Uterus (tissue), 2 donors: ENCODE measurements at regions not wholly inside any gene's neighbourhood (a gene's known extent, or its start where the extent isn't known, plus 50 kb on each side); places are given as distances from the start of the nearest gene placed in this dataset.

Source experiments
- POLR2A ChIP-seq, 2 donors: fragments of 450-650 bp; IDR thresholded peaks; one replicate each; pipeline ENCODE4 v1.6.1; 2016; ENCODE audit warnings: antibody characterized with exemption in 2 of 2, mild to moderate bottlenecking in 1 of 2, moderate library complexity in 1 of 2
- TF ChIP-seq, protein P1 (sequence below), 4 experiments: fragments of 200-600 bp in 2 of 4; fragments of 450-650 bp in 2 of 4; sonication (generic) in 2 of 4; IDR thresholded peaks; one replicate each; pipeline ENCODE4 v1.5.1; 2016 to 2019; ENCODE audit warnings: antibody characterized with exemption in 4 of 4, mild to moderate bottlenecking in 2 of 4, moderate library complexity in 1 of 4

DNA sequence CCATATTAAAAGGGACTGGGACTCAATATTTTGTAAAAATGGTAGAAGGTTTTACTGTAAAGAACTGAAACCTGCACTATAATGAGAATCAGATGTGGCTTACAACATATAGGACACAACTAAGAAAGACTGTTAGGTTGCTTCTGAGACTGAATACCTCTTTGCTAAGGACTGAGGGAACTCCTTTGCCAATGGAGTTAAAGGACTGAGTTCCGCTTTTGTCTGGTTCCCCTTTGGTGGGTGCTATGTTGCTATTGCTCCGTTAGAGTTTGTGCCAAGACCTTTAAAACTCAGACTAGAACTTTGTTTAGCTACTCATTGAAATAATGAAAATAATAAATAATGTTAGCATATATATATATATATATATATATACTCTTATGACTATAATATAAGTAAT is 147.8 kb upstream of the KCNMB2 start:
- TF ChIP-seq, protein P1, sequence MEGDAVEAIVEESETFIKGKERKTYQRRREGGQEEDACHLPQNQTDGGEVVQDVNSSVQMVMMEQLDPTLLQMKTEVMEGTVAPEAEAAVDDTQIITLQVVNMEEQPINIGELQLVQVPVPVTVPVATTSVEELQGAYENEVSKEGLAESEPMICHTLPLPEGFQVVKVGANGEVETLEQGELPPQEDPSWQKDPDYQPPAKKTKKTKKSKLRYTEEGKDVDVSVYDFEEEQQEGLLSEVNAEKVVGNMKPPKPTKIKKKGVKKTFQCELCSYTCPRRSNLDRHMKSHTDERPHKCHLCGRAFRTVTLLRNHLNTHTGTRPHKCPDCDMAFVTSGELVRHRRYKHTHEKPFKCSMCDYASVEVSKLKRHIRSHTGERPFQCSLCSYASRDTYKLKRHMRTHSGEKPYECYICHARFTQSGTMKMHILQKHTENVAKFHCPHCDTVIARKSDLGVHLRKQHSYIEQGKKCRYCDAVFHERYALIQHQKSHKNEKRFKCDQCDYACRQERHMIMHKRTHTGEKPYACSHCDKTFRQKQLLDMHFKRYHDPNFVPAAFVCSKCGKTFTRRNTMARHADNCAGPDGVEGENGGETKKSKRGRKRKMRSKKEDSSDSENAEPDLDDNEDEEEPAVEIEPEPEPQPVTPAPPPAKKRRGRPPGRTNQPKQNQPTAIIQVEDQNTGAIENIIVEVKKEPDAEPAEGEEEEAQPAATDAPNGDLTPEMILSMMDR (IDR thresholded peaks at IDR 0.05), result no peak
- no peak for TF ChIP-seq POLR2A (IDR thresholded peaks at IDR 0.05)
